DOHH2 (cell line): ENCODE measurements at regions not wholly inside any gene's neighbourhood (a gene's known extent, or its start where the extent isn't known, plus 50 kb on each side); places are given as distances from the start of the nearest gene placed in this dataset.

Experiments used
- CTCF ChIP-seq: fragments of 200-600 bp; sonication (generic); IDR thresholded peaks from one replicate; pipeline ENCODE4 v1.5.1; 2014; ENCODE audit warnings: antibody characterized with exemption, mild to moderate bottlenecking, low read depth, low read length; ENCODE audit not compliant: poor library complexity, severe bottlenecking
- EZH2phosphoT487 ChIP-seq: fragments of 200-600 bp; sonication (generic); IDR thresholded peaks from 2 replicates; pipeline ENCODE4 v1.6.1; 2017; ENCODE audit warnings: borderline replicate concordance, mild to moderate bottlenecking, antibody characterized with exemption, low read length, moderate library complexity, mixed read lengths

GRCh38 chr16:27681681-27682080 is 131.7 kb downstream of the KATNIP start:
- TF ChIP-seq CTCF, result no peak
- TF ChIP-seq EZH2phosphoT487, result no peak
